ENCODE measurements at regions not wholly inside any gene's neighbourhood (a gene's known extent, or its start where the extent isn't known, plus 50 kb on each side); places are given as distances from the start of the nearest gene placed in this dataset.

DNA sequence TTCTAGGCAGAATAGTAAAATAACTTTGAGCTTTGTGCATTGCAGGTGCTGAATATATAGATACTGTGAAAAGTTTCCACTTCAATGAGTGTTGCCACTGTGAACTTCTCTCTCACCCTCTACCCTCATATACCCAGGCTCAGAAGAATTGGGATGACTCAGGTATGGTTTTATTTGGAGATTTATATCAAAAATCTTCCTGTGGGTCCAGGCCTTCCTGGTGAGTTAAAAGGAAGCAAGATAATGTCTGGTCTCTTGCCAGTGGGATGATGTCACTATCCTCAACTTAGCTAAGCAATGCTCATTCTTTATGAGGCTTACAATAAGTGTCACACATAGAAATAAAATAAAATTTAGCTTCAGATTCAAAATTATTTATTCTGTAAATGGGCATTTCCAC is 153.3 kb upstream of the TENT5D start:
- no peak for ATAC-seq (ENCODE audit: low read depth)
- dilution Hi-C loops (cut with HindIII; ENCODE audit: low sequenced_read_pairs, unreplicated experiment): no loop called here
- CTCF ChIA-PET: no interaction called here

More for the DNA sequence above, 153.3 kb upstream of the TENT5D start:
- H3K9me3 ChIP-seq (ENCODE audit: control insufficient read depth, insufficient read depth, low read length): no peaks in the 10 kb centered on the region
- no TSS peak for BruUV-seq (replicated peaks)
- H2BK5ac ChIP-seq (ENCODE audit: low read depth, low read length, poor library complexity, severe bottlenecking): no peak overlapping the region
- H4K5ac ChIP-seq (ENCODE audit: low read depth, low read length): no peak overlapping the region
- H3K36me3 ChIP-seq (ENCODE audit: control insufficient read depth, insufficient read depth, low read length): no peaks in the 10 kb centered on the region
- no peak overlapping the region for H3K14ac ChIP-seq (replicated peaks; ENCODE audit: low read depth, low read length)
- H3K9me1 ChIP-seq (ENCODE audit: insufficient read depth, low read length): no peaks in the 10 kb centered on the region
- no peak overlapping the region for H2AFZ ChIP-seq (replicated peaks; ENCODE audit: low read length, poor library complexity)
- no peak overlapping the region for H4K8ac ChIP-seq (ENCODE audit: low read depth in 2 of 2, low read length in 2 of 2)
- H3K18ac ChIP-seq (ENCODE audit: low read depth, low read length): no peak overlapping the region
- H3K27me3 ChIP-seq (ENCODE audit: control insufficient read depth, insufficient read depth, low read length): no peaks in the 10 kb centered on the region
- H3K23ac ChIP-seq (ENCODE audit: low read depth, low read length): no peak overlapping the region
- H3K56ac ChIP-seq (ENCODE audit: extremely low read depth, insufficient read depth, low read length): no peak overlapping the region
- no peak overlapping the region for H2AK9ac ChIP-seq (replicated peaks; ENCODE audit: low read depth, low read length, poor library complexity)
- no peak overlapping the region for H2BK120ac ChIP-seq (ENCODE audit: low read depth, low read length)
- H3K4ac ChIP-seq (ENCODE audit: low read depth, low read length): no peak overlapping the region
- no peak overlapping the region for H2BK20ac ChIP-seq (ENCODE audit: low read depth, low read length)
- H3K4me1 ChIP-seq (ENCODE audit: control insufficient read depth, insufficient read depth, low read length): no peaks in the 10 kb centered on the region
- no peak overlapping the region for H3K9ac ChIP-seq (ENCODE audit: low read depth, low read length)
- POLR2A ChIA-PET (ENCODE audit: unreplicated experiment): no interaction called here
- no peak overlapping the region for H3K4me2 ChIP-seq (ENCODE audit: low read depth, low read length)
- no peak overlapping the region for H3K4me3 ChIP-seq (ENCODE audit: insufficient read depth, low read depth, low read length)
- DNase-seq: no peak
- TF ChIP-seq, protein P1, sequence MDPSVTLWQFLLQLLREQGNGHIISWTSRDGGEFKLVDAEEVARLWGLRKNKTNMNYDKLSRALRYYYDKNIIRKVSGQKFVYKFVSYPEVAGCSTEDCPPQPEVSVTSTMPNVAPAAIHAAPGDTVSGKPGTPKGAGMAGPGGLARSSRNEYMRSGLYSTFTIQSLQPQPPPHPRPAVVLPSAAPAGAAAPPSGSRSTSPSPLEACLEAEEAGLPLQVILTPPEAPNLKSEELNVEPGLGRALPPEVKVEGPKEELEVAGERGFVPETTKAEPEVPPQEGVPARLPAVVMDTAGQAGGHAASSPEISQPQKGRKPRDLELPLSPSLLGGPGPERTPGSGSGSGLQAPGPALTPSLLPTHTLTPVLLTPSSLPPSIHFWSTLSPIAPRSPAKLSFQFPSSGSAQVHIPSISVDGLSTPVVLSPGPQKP (IDR thresholded peaks at IDR 0.05; ENCODE audit: borderline replicate concordance, low read depth, low read length): no peak
- TF ChIP-seq POLR2A (IDR thresholded peaks at IDR 0.05; ENCODE audit: low read depth, low read length) (no peak), MXI1 (IDR thresholded peaks at IDR 0.05; ENCODE audit: borderline replicate concordance, low read depth, low read length) (no peak), CEBPB (IDR thresholded peaks at IDR 0.05; ENCODE audit: low read depth, low read length) (no peak), CHD1 (IDR thresholded peaks at IDR 0.05; ENCODE audit: low read depth, low read length) (no peak), SMC3 (IDR thresholded peaks at IDR 0.05; ENCODE audit: low read depth, low read length) (no peak), NFE2L2 (IDR thresholded peaks at IDR 0.05; ENCODE audit: low read depth, low read length) (no peak), CTCF (conservative IDR thresholded peaks at IDR 0.05; ENCODE audit: low read depth, low read length) (no peak)
- no peak overlapping the region for H2AK5ac ChIP-seq (ENCODE audit: low read depth, low read length)
- intact Hi-C loops (cut with micrococcal nuclease) (no loop called here), in situ Hi-C loops (cut with MboI; ENCODE audit: low sequenced_read_pairs) (no loop called here)
- H2BK15ac ChIP-seq (ENCODE audit: low read depth, low read length): no peak overlapping the region
- no peaks in the 10 kb centered on the region for H3K79me1 ChIP-seq (ENCODE audit: low read depth in 1 of 2, low read length in 2 of 2)
- no peaks in the 10 kb centered on the region for H4K20me1 ChIP-seq (ENCODE audit: insufficient read depth, low read length)
- H3K27ac ChIP-seq (ENCODE audit: insufficient read depth, low read length): no peak overlapping the region
- no peak overlapping the region for H4K91ac ChIP-seq (ENCODE audit: insufficient read depth, low read depth, low read length)
